ENCODE measurements at regions not wholly inside any gene's neighbourhood (a gene's known extent, or its start where the extent isn't known, plus 50 kb on each side); places are given as distances from the start of the nearest gene placed in this dataset.
"Not testable (repeated sequence)": the region's sequence is repeated elsewhere in the genome, so short reads cannot be mapped to it uniquely, and the experiment has no call there.

GRCh38 chr5:122615832-122616231 lies 159.0 kb upstream of the SNX2 start:
- H3K27me3 ChIP-seq (replicated peaks; ENCODE audit: insufficient read depth, low read depth, low read length, poor library complexity): no peaks in the 10 kb centered on the region
- no TSS peak for BruUV-seq (replicated peaks)
- H3K9me3 ChIP-seq (ENCODE audit: low read depth, low read length, poor library complexity, severe bottlenecking): no peaks in the 10 kb centered on the region
- no peaks in the 10 kb centered on the region for H3K4me1 ChIP-seq (ENCODE audit: insufficient read depth, low read length, poor library complexity, severe bottlenecking)
- DNase-seq (ENCODE audit: low spot score): no peak
- no peaks in the 10 kb centered on the region for H3K36me3 ChIP-seq (ENCODE audit: insufficient read depth, low read length, poor library complexity, severe bottlenecking)
- intact Hi-C loops (cut with micrococcal nuclease; ENCODE audit: unreplicated experiment): no loop called here
- no peak for TF ChIP-seq EZH2 (IDR thresholded peaks at IDR 0.05; ENCODE audit: borderline replicate concordance, low read depth, low read length, poor library complexity, severe bottlenecking)
- TF ChIP-seq CTCF (conservative IDR thresholded peaks at IDR 0.05; ENCODE audit: low read depth, low read length): no peak
- no peak overlapping the region for H3K4me3 ChIP-seq (ENCODE audit: low read depth, low read length, poor library complexity, severe bottlenecking)
- no peak overlapping the region for H3K27ac ChIP-seq (ENCODE audit: low read depth, low read length, poor library complexity, severe bottlenecking)
- POLR2A ChIA-PET (ENCODE audit: low non-redundant PET): no interaction called here
- CTCF ChIA-PET: no interaction called here

GRCh38 chr5:122618046-122618445 lies 156.8 kb upstream of the SNX2 start:
- H3K9me3 ChIP-seq (ENCODE audit: low read depth, low read length, poor library complexity, severe bottlenecking); H3K27ac ChIP-seq (ENCODE audit: low read depth, low read length, poor library complexity, severe bottlenecking); H3K4me1 ChIP-seq (ENCODE audit: insufficient read depth, low read length, poor library complexity, severe bottlenecking); intact Hi-C loops (cut with micrococcal nuclease; ENCODE audit: unreplicated experiment); POLR2A ChIA-PET (ENCODE audit: low non-redundant PET); H3K27me3 ChIP-seq (replicated peaks; ENCODE audit: insufficient read depth, low read depth, low read length, poor library complexity); DNase-seq (ENCODE audit: low spot score); BruUV-seq (replicated peaks); CTCF ChIA-PET; H3K4me3 ChIP-seq (ENCODE audit: low read depth, low read length, poor library complexity, severe bottlenecking); H3K36me3 ChIP-seq (ENCODE audit: insufficient read depth, low read length, poor library complexity, severe bottlenecking): not testable (repeated sequence)

- H3K9me3 ChIP-seq (ENCODE audit: low read depth, low read length, poor library complexity, severe bottlenecking); H3K27ac ChIP-seq (ENCODE audit: low read depth, low read length, poor library complexity, severe bottlenecking); CTCF ChIA-PET; H3K4me1 ChIP-seq (ENCODE audit: insufficient read depth, low read length, poor library complexity, severe bottlenecking); intact Hi-C loops (cut with micrococcal nuclease; ENCODE audit: unreplicated experiment); DNase-seq (ENCODE audit: low spot score); BruUV-seq (replicated peaks); POLR2A ChIA-PET (ENCODE audit: low non-redundant PET); H3K36me3 ChIP-seq (ENCODE audit: insufficient read depth, low read length, poor library complexity, severe bottlenecking); H3K4me3 ChIP-seq (ENCODE audit: low read depth, low read length, poor library complexity, severe bottlenecking); H3K27me3 ChIP-seq (replicated peaks; ENCODE audit: insufficient read depth, low read depth, low read length, poor library complexity): not testable (repeated sequence)
These were observed 154.1 kb upstream of the SNX2 start for GRCh38 chr5:122620768-122621167.

- H3K4me3 ChIP-seq (ENCODE audit: low read depth, low read length, poor library complexity, severe bottlenecking); H3K27ac ChIP-seq (ENCODE audit: low read depth, low read length, poor library complexity, severe bottlenecking); H3K27me3 ChIP-seq (replicated peaks; ENCODE audit: insufficient read depth, low read depth, low read length, poor library complexity); H3K9me3 ChIP-seq (ENCODE audit: low read depth, low read length, poor library complexity, severe bottlenecking); intact Hi-C loops (cut with micrococcal nuclease; ENCODE audit: unreplicated experiment); POLR2A ChIA-PET (ENCODE audit: low non-redundant PET); DNase-seq (ENCODE audit: low spot score); BruUV-seq (replicated peaks); CTCF ChIA-PET; H3K4me1 ChIP-seq (ENCODE audit: insufficient read depth, low read length, poor library complexity, severe bottlenecking); H3K36me3 ChIP-seq (ENCODE audit: insufficient read depth, low read length, poor library complexity, severe bottlenecking): not testable (repeated sequence)
These were observed 146.2 kb upstream of the SNX2 start for GRCh38 chr5:122628714-122629113.

GRCh38 chr5:122629121-122629677 lies 145.7 kb upstream of the SNX2 start:
- ChIA-PET CTCF (no interaction called here), POLR2A (ENCODE audit: low non-redundant PET) (no interaction called here)
- no peak for DNase-seq (ENCODE audit: low spot score)
- Histone ChIP-seq H3K27me3 (replicated peaks; ENCODE audit: insufficient read depth, low read depth, low read length, poor library complexity) (no peaks in the 10 kb centered on the region), H3K4me1 (ENCODE audit: insufficient read depth, low read length, poor library complexity, severe bottlenecking) (no peaks in the 10 kb centered on the region), H3K27ac (ENCODE audit: low read depth, low read length, poor library complexity, severe bottlenecking) (no peak overlapping the region), H3K4me3 (ENCODE audit: low read depth, low read length, poor library complexity, severe bottlenecking) (no peak overlapping the region), H3K9me3 (ENCODE audit: low read depth, low read length, poor library complexity, severe bottlenecking) (no peaks in the 10 kb centered on the region), H3K36me3 (ENCODE audit: insufficient read depth, low read length, poor library complexity, severe bottlenecking) (no peaks in the 10 kb centered on the region)
- intact Hi-C loops (cut with micrococcal nuclease; ENCODE audit: unreplicated experiment): no loop called here
- no TSS peak for BruUV-seq (replicated peaks)
- TF ChIP-seq CTCF (conservative IDR thresholded peaks at IDR 0.05; ENCODE audit: low read depth, low read length) (no peak), EZH2 (IDR thresholded peaks at IDR 0.05; ENCODE audit: borderline replicate concordance, low read depth, low read length, poor library complexity, severe bottlenecking) (no peak)
